ENCODE measurements at regions not wholly inside any gene's neighbourhood (a gene's known extent, or its start where the extent isn't known, plus 50 kb on each side); places are given as distances from the start of the nearest gene placed in this dataset.

- WGBS (ENCODE audit: extremely low coverage, insufficient coverage, low lambda C conversion rate): no CpG with 5 or more reads among the region's 4 CpGs
Measured at GRCh38 chr1:87170931-87171598, 157.6 kb upstream of the LMO4 start.

GRCh38 chr1:87173231-87173630 lies 155.4 kb upstream of the LMO4 start:
- Histone ChIP-seq H2BK15ac (replicated peaks; ENCODE audit: low read depth) (no peak overlapping the region), H3K79me1 (ENCODE audit: low read length) (no peaks in the 10 kb centered on the region), H2BK5ac (ENCODE audit: low read length) (no peak overlapping the region), H2AK5ac (ENCODE audit: low read length) (no peak overlapping the region), H3K4me1 (ENCODE audit: control insufficient read depth, low read depth, low read length) (no peaks in the 10 kb centered on the region), H3K4me2 (ENCODE audit: low read length) (no peak overlapping the region), H3K79me2 (ENCODE audit: control insufficient read depth, insufficient read depth, low read length) (no peaks in the 10 kb centered on the region), H4K8ac (ENCODE audit: low read depth, low read length) (no peak overlapping the region), H3K36me3 (ENCODE audit: control insufficient read depth, insufficient read depth, low read length) (no peaks in the 10 kb centered on the region), H3K56ac (ENCODE audit: low read length) (no peak overlapping the region), H3K18ac (ENCODE audit: low read length) (no peak overlapping the region), H3K4ac (ENCODE audit: low read depth, low read length) (no peak overlapping the region), H3K27ac (ENCODE audit: low read depth, low read length) (no peak overlapping the region), H3K23ac (ENCODE audit: low read length) (no peak overlapping the region), H3K4me3 (ENCODE audit: low read length) (no peak overlapping the region), H3K9ac (ENCODE audit: low read length) (no peak overlapping the region), H4K5ac (ENCODE audit: low read length) (no peak overlapping the region), H2BK120ac (ENCODE audit: low read depth, low read length) (no peak overlapping the region), H3K27me3 (ENCODE audit: insufficient read depth, low read length, poor library complexity) (no peaks in the 10 kb centered on the region)
- DNase-seq: no peak
- WGBS (ENCODE audit: extremely low coverage, insufficient coverage, low lambda C conversion rate): no CpG with 5 or more reads among the region's 3 CpGs

More at GRCh38 chr1:87170931-87171598, 157.6 kb upstream of the LMO4 start:
- Histone ChIP-seq H3K4me2 (ENCODE audit: low read length) (no peak overlapping the region), H2BK5ac (ENCODE audit: low read length) (no peak overlapping the region), H3K4me1 (ENCODE audit: control insufficient read depth, low read depth, low read length) (no peaks in the 10 kb centered on the region), H3K79me2 (ENCODE audit: control insufficient read depth, insufficient read depth, low read length) (no peaks in the 10 kb centered on the region), H3K4me3 (ENCODE audit: low read length) (no peak overlapping the region), H3K4ac (ENCODE audit: low read depth, low read length) (no peak overlapping the region), H4K8ac (ENCODE audit: low read depth, low read length) (no peak overlapping the region), H3K79me1 (ENCODE audit: low read length) (no peaks in the 10 kb centered on the region), H3K56ac (ENCODE audit: low read length) (no peak overlapping the region), H3K23ac (ENCODE audit: low read length) (no peak overlapping the region), H4K5ac (ENCODE audit: low read length) (no peak overlapping the region), H3K36me3 (ENCODE audit: control insufficient read depth, insufficient read depth, low read length) (no peaks in the 10 kb centered on the region), H3K18ac (ENCODE audit: low read length) (no peak overlapping the region), H3K9ac (ENCODE audit: low read length) (no peak overlapping the region), H3K27ac (ENCODE audit: low read depth, low read length) (no peak overlapping the region), H2BK120ac (ENCODE audit: low read depth, low read length) (no peak overlapping the region), H3K27me3 (ENCODE audit: insufficient read depth, low read length, poor library complexity) (no peaks in the 10 kb centered on the region), H2AK5ac (ENCODE audit: low read length) (no peak overlapping the region), H2BK15ac (replicated peaks; ENCODE audit: low read depth) (no peak overlapping the region)
- peak; percentile 31 for DNase-seq

- Histone ChIP-seq H3K4ac (ENCODE audit: low read depth, low read length) (no peak overlapping the region), H2BK120ac (ENCODE audit: low read depth, low read length) (no peak overlapping the region), H2BK15ac (replicated peaks; ENCODE audit: low read depth) (no peak overlapping the region), H3K56ac (ENCODE audit: low read length) (no peak overlapping the region), H2AK5ac (ENCODE audit: low read length) (no peak overlapping the region), H4K8ac (ENCODE audit: low read depth, low read length) (no peak overlapping the region), H4K5ac (ENCODE audit: low read length) (no peak overlapping the region), H3K23ac (ENCODE audit: low read length) (no peak overlapping the region), H3K27me3 (ENCODE audit: insufficient read depth, low read length, poor library complexity) (no peaks in the 10 kb centered on the region), H3K4me1 (ENCODE audit: control insufficient read depth, low read depth, low read length) (no peaks in the 10 kb centered on the region), H3K27ac (ENCODE audit: low read depth, low read length) (no peak overlapping the region), H3K79me1 (ENCODE audit: low read length) (no peaks in the 10 kb centered on the region), H3K18ac (ENCODE audit: low read length) (no peak overlapping the region), H2BK5ac (ENCODE audit: low read length) (no peak overlapping the region), H3K9ac (ENCODE audit: low read length) (no peak overlapping the region), H3K79me2 (ENCODE audit: control insufficient read depth, insufficient read depth, low read length) (no peaks in the 10 kb centered on the region), H3K36me3 (ENCODE audit: control insufficient read depth, insufficient read depth, low read length) (no peaks in the 10 kb centered on the region), H3K4me2 (ENCODE audit: low read length) (no peak overlapping the region), H3K4me3 (ENCODE audit: low read length) (no peak overlapping the region)
- no peak for DNase-seq
- WGBS (ENCODE audit: extremely low coverage, insufficient coverage, low lambda C conversion rate): no CpG with 5 or more reads among the region's 2 CpGs
Measured at GRCh38 chr1:87174724-87175245, 153.9 kb upstream of the LMO4 start.

- DNase-seq: no peak
- Histone ChIP-seq H2AK5ac (ENCODE audit: low read length) (no peak overlapping the region), H3K4me1 (ENCODE audit: control insufficient read depth, low read depth, low read length) (no peaks in the 10 kb centered on the region), H3K4me2 (ENCODE audit: low read length) (no peak overlapping the region), H3K36me3 (ENCODE audit: control insufficient read depth, insufficient read depth, low read length) (no peaks in the 10 kb centered on the region), H3K23ac (ENCODE audit: low read length) (no peak overlapping the region), H2BK5ac (ENCODE audit: low read length) (no peak overlapping the region), H3K18ac (ENCODE audit: low read length) (no peak overlapping the region), H3K27me3 (ENCODE audit: insufficient read depth, low read length, poor library complexity) (no peaks in the 10 kb centered on the region), H2BK15ac (replicated peaks; ENCODE audit: low read depth) (no peak overlapping the region), H3K79me1 (ENCODE audit: low read length) (no peaks in the 10 kb centered on the region), H3K9ac (ENCODE audit: low read length) (no peak overlapping the region), H4K5ac (ENCODE audit: low read length) (no peak overlapping the region), H3K56ac (ENCODE audit: low read length) (no peak overlapping the region), H4K8ac (ENCODE audit: low read depth, low read length) (no peak overlapping the region), H3K79me2 (ENCODE audit: control insufficient read depth, insufficient read depth, low read length) (no peaks in the 10 kb centered on the region), H3K27ac (ENCODE audit: low read depth, low read length) (no peak overlapping the region), H2BK120ac (ENCODE audit: low read depth, low read length) (no peak overlapping the region), H3K4ac (ENCODE audit: low read depth, low read length) (no peak overlapping the region), H3K4me3 (ENCODE audit: low read length) (no peak overlapping the region)
- no CpG with 5 or more reads among the region's 5 CpGs for WGBS (ENCODE audit: extremely low coverage, insufficient coverage, low lambda C conversion rate)
Measured at GRCh38 chr1:87176087-87176486, 152.6 kb upstream of the LMO4 start.

- Histone ChIP-seq H3K4me2 (ENCODE audit: low read length) (no peak overlapping the region), H3K4me1 (ENCODE audit: control insufficient read depth, low read depth, low read length) (no peaks in the 10 kb centered on the region), H3K18ac (ENCODE audit: low read length) (no peak overlapping the region), H2BK15ac (replicated peaks; ENCODE audit: low read depth) (no peak overlapping the region), H3K56ac (ENCODE audit: low read length) (no peak overlapping the region), H4K5ac (ENCODE audit: low read length) (no peak overlapping the region), H2AK5ac (ENCODE audit: low read length) (no peak overlapping the region), H3K36me3 (ENCODE audit: control insufficient read depth, insufficient read depth, low read length) (no peaks in the 10 kb centered on the region), H2BK5ac (ENCODE audit: low read length) (no peak overlapping the region), H3K79me2 (ENCODE audit: control insufficient read depth, insufficient read depth, low read length) (no peaks in the 10 kb centered on the region), H3K4me3 (ENCODE audit: low read length) (no peak overlapping the region), H4K8ac (ENCODE audit: low read depth, low read length) (no peak overlapping the region), H2BK120ac (ENCODE audit: low read depth, low read length) (no peak overlapping the region), H3K23ac (ENCODE audit: low read length) (no peak overlapping the region), H3K27me3 (ENCODE audit: insufficient read depth, low read length, poor library complexity) (no peaks in the 10 kb centered on the region), H3K4ac (ENCODE audit: low read depth, low read length) (no peak overlapping the region), H3K9ac (ENCODE audit: low read length) (no peak overlapping the region), H3K27ac (ENCODE audit: low read depth, low read length) (no peak overlapping the region), H3K79me1 (ENCODE audit: low read length) (no peaks in the 10 kb centered on the region)
- WGBS (ENCODE audit: extremely low coverage, insufficient coverage, low lambda C conversion rate): no CpG with 5 or more reads among the region's 5 CpGs
- DNase-seq: no peak
Measured at GRCh38 chr1:87176514-87176913, 152.2 kb upstream of the LMO4 start.

GRCh38 chr1:87178441-87178840 lies 150.2 kb upstream of the LMO4 start:
- DNase-seq: no peak
- Histone ChIP-seq H3K36me3 (ENCODE audit: control insufficient read depth, insufficient read depth, low read length) (no peaks in the 10 kb centered on the region), H2BK5ac (ENCODE audit: low read length) (no peak overlapping the region), H2BK120ac (ENCODE audit: low read depth, low read length) (no peak overlapping the region), H3K27me3 (ENCODE audit: insufficient read depth, low read length, poor library complexity) (no peaks in the 10 kb centered on the region), H3K4me1 (ENCODE audit: control insufficient read depth, low read depth, low read length) (no peaks in the 10 kb centered on the region), H2BK15ac (replicated peaks; ENCODE audit: low read depth) (no peak overlapping the region), H3K18ac (ENCODE audit: low read length) (no peak overlapping the region), H3K56ac (ENCODE audit: low read length) (no peak overlapping the region), H3K27ac (ENCODE audit: low read depth, low read length) (no peak overlapping the region), H3K4ac (ENCODE audit: low read depth, low read length) (no peak overlapping the region), H3K4me2 (ENCODE audit: low read length) (no peak overlapping the region), H3K23ac (ENCODE audit: low read length) (no peak overlapping the region), H4K5ac (ENCODE audit: low read length) (no peak overlapping the region), H3K79me1 (ENCODE audit: low read length) (no peaks in the 10 kb centered on the region), H3K9ac (ENCODE audit: low read length) (no peak overlapping the region), H3K79me2 (ENCODE audit: control insufficient read depth, insufficient read depth, low read length) (no peaks in the 10 kb centered on the region), H4K8ac (ENCODE audit: low read depth, low read length) (no peak overlapping the region), H3K4me3 (ENCODE audit: low read length) (no peak overlapping the region), H2AK5ac (ENCODE audit: low read length) (no peak overlapping the region)
- no CpG with 5 or more reads among the region's 4 CpGs for WGBS (ENCODE audit: extremely low coverage, insufficient coverage, low lambda C conversion rate)

Measured in mesendoderm (in vitro differentiated cells).